Psoas muscle (tissue), 7 donors: ENCODE measurements at regions not wholly inside any gene's neighbourhood (a gene's known extent, or its start where the extent isn't known, plus 50 kb on each side); places are given as distances from the start of the nearest gene placed in this dataset.

ENCODE experiments used
- ATAC-seq, 4 donors: fragments of 200-7000 bp; cut with Tn5 transposase; one replicate each; pipeline ENCODE4 v1.9.1; 2020; ENCODE audit warnings: moderate library complexity in 3 of 4, mild to moderate bottlenecking in 2 of 4
- DNase-seq, 2 donors: peaks; one replicate each; pipeline ENCODE4 v3.0.0-alpha.2; 2020
- H3K27ac ChIP-seq: fragments of 200-600 bp; one replicate; pipeline ENCODE4 v1.8.0; 2022
- H3K27me3 ChIP-seq, 3 donors: fragments of 200-600 bp in 1 of 3; one replicate each; pipeline versions ENCODE4 v1.6.1 to v1.8.0; 2013 to 2022; ENCODE audit warnings: low read length in 2 of 3, mild to moderate bottlenecking in 2 of 3, moderate library complexity in 1 of 3; ENCODE audit not compliant: insufficient read depth in 3 of 3
- H3K36me3 ChIP-seq, 2 donors: fragments of 200-600 bp in 1 of 2; one replicate each; pipeline versions ENCODE4 v1.6.1 to v1.8.0; 2013 to 2022; ENCODE audit warnings: low read depth in 1 of 2, mild to moderate bottlenecking in 1 of 2, moderate library complexity in 1 of 2; ENCODE audit not compliant: insufficient read depth in 1 of 2
- H3K4me1 ChIP-seq: fragments of 200-600 bp; one replicate; pipeline ENCODE4 v1.8.0; 2022
- H3K4me3 ChIP-seq: fragments of 200-600 bp; one replicate; pipeline ENCODE4 v1.8.0; 2022; ENCODE audit warnings: mild to moderate bottlenecking
- H3K9me3 ChIP-seq: fragments of 200-600 bp; one replicate; pipeline ENCODE4 v1.8.0; 2022
- CTCF ChIP-seq: fragments of 200-600 bp; IDR thresholded peaks from one replicate; pipeline ENCODE4 v1.8.0; 2022; ENCODE audit warnings: antibody characterized with exemption
- WGBS, 3 donors: extraction: QIAGEN DNeasy Blood & Tissue Kit; methylation state at CpG; one replicate each; pipeline versions ENCODE4 v1.1.6 to v1.1.7; 2013; 5-methylcytosine and 5-hydroxymethylcytosine counted together
- intact Hi-C, 2 donors: fragments of 100-400 bp; cut with DNase I; formaldehyde crosslinking; loops; one replicate each; pipeline versions ENCODE4 v1.11.0 to v1.14.2; 2022
- donor health status: healthy with polysubstance abuse.
- donor health status: DM: no; HTN: no; CAD: no; lungs with moderate emphysema.
- donor health status: Bipolar disorder and iron deficiency.
- donor health status: healthy.
- donor health status: DM: yes; HTN: yes; CAD: no.
- donor health status: DM: no; HTN: no; CAD: no.
- donor health status: DM: yes; HTN: yes; CAD: no.

DNA sequence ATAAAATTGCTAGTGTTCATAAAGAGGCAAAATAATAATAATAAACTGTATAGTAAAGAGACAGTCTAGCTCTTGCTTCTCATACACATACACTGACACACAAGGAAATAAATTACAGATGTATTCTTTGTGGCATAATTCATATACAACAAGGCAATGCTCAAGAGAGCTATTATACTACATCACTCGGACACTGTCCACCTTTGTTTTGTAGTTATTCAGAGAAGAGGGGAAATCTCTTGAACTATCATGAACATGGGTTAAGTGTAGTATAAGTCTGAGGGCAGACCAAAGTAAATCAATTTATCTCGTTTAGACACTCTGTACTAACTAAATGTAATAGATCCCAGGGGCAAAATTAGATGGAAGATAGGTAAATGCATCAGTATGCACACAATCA, 72.7 kb upstream of the PHIP start:
- Histone ChIP-seq H3K4me3 (no peak overlapping the region), H3K9me3 (no peaks in the 10 kb centered on the region), H3K4me1 (peaks cover 4% of the 10 kb centered on the region), H3K27me3 (no peaks in the 10 kb centered on the region), H3K36me3 (no peaks in the 10 kb centered on the region), H3K27ac (no peak overlapping the region)
- 64 to 69% (median 68%) methylated on average over 2 of the region's 2 CpGs for WGBS, 3 donors
- ATAC-seq: no peak
- intact Hi-C loops: no loop called here
- no peak for TF ChIP-seq CTCF
- DNase-seq: no peak

GRCh38 chr6:79149884-79150283, 71.8 kb upstream of the PHIP start:
- no peaks in the 10 kb centered on the region for H3K36me3 ChIP-seq
- no peaks in the 10 kb centered on the region for H3K27me3 ChIP-seq
- peak overlapping the region; percentile 33 for H3K27ac ChIP-seq
- peaks cover 4% of the 10 kb centered on the region for H3K4me1 ChIP-seq
- 26 to 35% (median 27%) methylated on average over 2 of the region's 2 CpGs for WGBS, 3 donors
- DNase-seq (no peak), ATAC-seq (peak; percentile 84 to 98 (median 93))
- H3K9me3 ChIP-seq: no peaks in the 10 kb centered on the region
- intact Hi-C loops: no loop called here
- no peak for TF ChIP-seq CTCF
- H3K4me3 ChIP-seq: no peak overlapping the region

DNA sequence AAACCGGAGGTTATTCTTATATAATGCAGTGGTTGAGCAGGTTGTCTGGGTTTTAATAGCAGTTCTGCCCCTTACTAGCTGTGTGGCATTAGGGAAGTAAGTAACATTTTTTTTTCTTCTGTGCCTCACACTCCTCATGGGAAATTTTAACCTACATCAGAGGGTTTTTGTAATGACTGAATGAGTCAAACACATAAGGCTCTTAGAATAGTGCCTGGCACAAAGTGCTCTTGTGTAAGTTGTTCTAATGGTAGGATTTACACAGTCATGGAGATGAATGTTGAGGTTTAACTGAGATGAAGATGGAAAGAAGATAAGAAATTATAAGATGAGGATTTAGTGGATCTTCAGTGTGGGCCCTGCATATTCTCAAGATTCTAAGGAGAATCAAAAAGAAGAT, 68.4 kb upstream of the PHIP start:
- H3K4me3 ChIP-seq: no peak overlapping the region
- no peak for TF ChIP-seq CTCF
- H3K9me3 ChIP-seq: no peaks in the 10 kb centered on the region
- intact Hi-C loops: no loop called here
- ATAC-seq: no peak
- 81 to 91% (median 82%) methylated on average over 1 of the region's 1 CpG for WGBS, 3 donors
- H3K4me1 ChIP-seq: peaks cover 4% of the 10 kb centered on the region
- H3K36me3 ChIP-seq: no peaks in the 10 kb centered on the region
- no peak overlapping the region for H3K27ac ChIP-seq
- H3K27me3 ChIP-seq: no peaks in the 10 kb centered on the region
- no peak for DNase-seq

GRCh38 chr6:79145301-79145700, 67.2 kb upstream of the PHIP start:
- DNase-seq: no peak
- Histone ChIP-seq H3K36me3 (no peaks in the 10 kb centered on the region), H3K27me3 (no peaks in the 10 kb centered on the region), H3K4me3 (no peak overlapping the region), H3K9me3 (no peaks in the 10 kb centered on the region), H3K4me1 (peaks cover 4% of the 10 kb centered on the region), H3K27ac (no peak overlapping the region)
- no peak for ATAC-seq
- no peak for TF ChIP-seq CTCF
- intact Hi-C loops: no loop called here

- Histone ChIP-seq H3K27ac (no peak overlapping the region), H3K9me3 (no peaks in the 10 kb centered on the region), H3K27me3 (no peaks in the 10 kb centered on the region), H3K36me3 (no peaks in the 10 kb centered on the region), H3K4me3 (no peak overlapping the region), H3K4me1 (no peaks in the 10 kb centered on the region)
- intact Hi-C loops: no loop called here
- no peak for TF ChIP-seq CTCF
- ATAC-seq: no peak
- WGBS, 3 donors: 46 to 51% (median 49%) methylated on average over 2 of the region's 2 CpGs
- no peak for DNase-seq
Measured at GRCh38 chr6:79143320-79143898, 65.4 kb upstream of the PHIP start.
